MCF 10A (cell line): ENCODE measurements at regions not wholly inside any gene's neighbourhood (a gene's known extent, or its start where the extent isn't known, plus 50 kb on each side); places are given as distances from the start of the nearest gene placed in this dataset.
A peak's percentile ranks its signal among the peaks of the same experiment; 100 is the strongest.

Experiments
- BruUV-seq: library from RNA; stranded (reverse); fragments of 400-500 nt; replicated peaks from 2 replicates; lab custom pipeline; 2021; lab: Mats Ljungman, UMichigan
- CTCF ChIA-PET: fragments of 300-600 bp; sonication (Branson Sonifier 250); formaldehyde crosslinking; extraction: SDS; loops from one replicate; lab custom pipeline; 2021; ENCODE audit warnings: antibody characterized with exemption, inconsistent platforms; lab: Yijun Ruan, JAX
- POLR2A ChIA-PET: fragments of 300-600, 350-650 bp; sonication (Branson Sonifier 250); formaldehyde crosslinking; extraction: SDS; loops from one replicate; lab custom pipeline; 2020; ENCODE audit warnings: antibody characterized with exemption, inconsistent platforms; lab: Yijun Ruan, JAX
- DNase-seq: peaks from one replicate; pipeline ENCODE4 v3.0.0-alpha.2; 2018; ENCODE audit not compliant: unreplicated experiment
- H3K27ac Mint-ChIP-seq: one replicate; pipeline ENCODE4 v1.8.0; 2022; ENCODE audit warnings: mild to moderate bottlenecking, low read depth, mixed read lengths; ENCODE audit not compliant: unreplicated experiment
- H3K27me3 Mint-ChIP-seq: one replicate; pipeline ENCODE4 v1.8.0; 2022; ENCODE audit warnings: mixed read lengths; ENCODE audit not compliant: insufficient read depth, unreplicated experiment
- H3K36me3 Mint-ChIP-seq: one replicate; pipeline ENCODE4 v1.8.0; 2022; ENCODE audit warnings: mild to moderate bottlenecking, moderate library complexity, mixed read lengths; ENCODE audit not compliant: insufficient read depth, unreplicated experiment
- H3K4me1 Mint-ChIP-seq: one replicate; pipeline ENCODE4 v1.8.0; 2022; ENCODE audit warnings: mixed read lengths; ENCODE audit not compliant: insufficient read depth, unreplicated experiment
- H3K4me3 Mint-ChIP-seq: one replicate; pipeline ENCODE4 v1.8.0; 2022; ENCODE audit warnings: mild to moderate bottlenecking, moderate library complexity, mixed read lengths; ENCODE audit not compliant: unreplicated experiment
- H3K9me3 Mint-ChIP-seq: one replicate; pipeline ENCODE4 v1.8.0; 2022; ENCODE audit warnings: mixed read lengths; ENCODE audit not compliant: unreplicated experiment
- intact Hi-C: fragments of 100-400 bp; cut with micrococcal nuclease; formaldehyde crosslinking; loops from 2 replicates; pipeline ENCODE4 v1.14.1; 2022
- TF ChIP-seq, protein P1 (sequence below): fragments of 200-600 bp; IDR thresholded peaks from one replicate; pipeline ENCODE4 v1.8.0; 2022; ENCODE audit warnings: antibody characterized with exemption, mild to moderate bottlenecking; ENCODE audit not compliant: unreplicated experiment

DNA sequence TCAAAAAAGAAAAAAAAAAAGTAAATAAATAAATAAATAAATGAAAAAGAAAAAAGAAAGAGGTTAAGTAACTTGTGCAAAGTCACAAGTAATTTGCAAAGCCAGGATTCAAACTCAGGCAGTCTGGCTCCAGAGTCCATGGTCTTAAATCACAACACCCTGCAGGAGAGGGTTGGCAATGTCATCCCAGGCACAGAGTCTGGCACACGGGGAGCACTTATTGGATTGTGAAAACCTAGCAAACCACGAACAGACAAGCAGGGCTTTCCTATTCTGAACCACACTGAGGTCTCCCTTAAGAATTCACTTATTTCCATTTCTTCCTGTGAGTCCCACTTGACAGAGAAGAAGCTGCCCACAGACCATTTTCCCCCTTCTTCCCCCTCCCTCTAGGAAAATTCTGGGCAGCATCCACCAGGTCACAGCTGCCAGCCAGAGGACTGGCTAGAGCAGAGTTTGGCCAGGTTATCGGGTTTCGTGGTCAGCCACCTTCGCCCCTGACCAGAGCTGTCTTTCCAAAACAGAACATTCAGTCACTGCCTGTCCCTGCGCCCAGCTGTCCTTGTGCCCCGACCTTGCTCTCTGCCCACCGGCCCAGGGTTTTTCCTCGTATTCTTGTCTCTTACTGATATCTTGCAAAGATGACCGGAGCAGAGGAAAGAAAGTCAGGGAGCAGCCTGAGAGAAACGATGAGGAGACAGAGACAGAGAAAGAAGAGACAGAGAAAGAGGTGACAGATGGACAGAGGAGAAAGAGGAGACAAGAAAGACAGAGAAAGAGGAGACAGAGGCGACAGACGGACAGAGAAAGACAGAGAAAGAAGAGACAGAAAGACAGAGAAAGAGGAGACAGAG lies 106.4 kb upstream of the PTPN1 start:
- DNase-seq, result no peak
- ChIA-PET CTCF (interaction anchor here (0.6 to 0.7 kb wide), 4 partner anchors 26 to 185 kb away, joined by 3 read pairs; no protein-coding TSS in a partner anchor), POLR2A (interaction anchor here (0.9 to 1.0 kb wide), 2 partner anchors 12 to 142 kb away, joined by 3 read pairs; no protein-coding TSS in a partner anchor)
- Mint-ChIP-seq H3K9me3 (no peaks in the 10 kb centered on the region), H3K27ac (peak overlapping the region; percentile 10), H3K4me3 (no peak overlapping the region), H3K36me3 (no peaks in the 10 kb centered on the region), H3K4me1 (peaks cover 20% of the 10 kb centered on the region), H3K27me3 (no peaks in the 10 kb centered on the region)
- no TSS peak for BruUV-seq
- intact Hi-C loops, result loop anchor here (5.0 kb wide), 1 partner anchor 59 kb away; no protein-coding TSS in a partner anchor
- TF ChIP-seq, protein P1, sequence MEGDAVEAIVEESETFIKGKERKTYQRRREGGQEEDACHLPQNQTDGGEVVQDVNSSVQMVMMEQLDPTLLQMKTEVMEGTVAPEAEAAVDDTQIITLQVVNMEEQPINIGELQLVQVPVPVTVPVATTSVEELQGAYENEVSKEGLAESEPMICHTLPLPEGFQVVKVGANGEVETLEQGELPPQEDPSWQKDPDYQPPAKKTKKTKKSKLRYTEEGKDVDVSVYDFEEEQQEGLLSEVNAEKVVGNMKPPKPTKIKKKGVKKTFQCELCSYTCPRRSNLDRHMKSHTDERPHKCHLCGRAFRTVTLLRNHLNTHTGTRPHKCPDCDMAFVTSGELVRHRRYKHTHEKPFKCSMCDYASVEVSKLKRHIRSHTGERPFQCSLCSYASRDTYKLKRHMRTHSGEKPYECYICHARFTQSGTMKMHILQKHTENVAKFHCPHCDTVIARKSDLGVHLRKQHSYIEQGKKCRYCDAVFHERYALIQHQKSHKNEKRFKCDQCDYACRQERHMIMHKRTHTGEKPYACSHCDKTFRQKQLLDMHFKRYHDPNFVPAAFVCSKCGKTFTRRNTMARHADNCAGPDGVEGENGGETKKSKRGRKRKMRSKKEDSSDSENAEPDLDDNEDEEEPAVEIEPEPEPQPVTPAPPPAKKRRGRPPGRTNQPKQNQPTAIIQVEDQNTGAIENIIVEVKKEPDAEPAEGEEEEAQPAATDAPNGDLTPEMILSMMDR, result no peak

DNA sequence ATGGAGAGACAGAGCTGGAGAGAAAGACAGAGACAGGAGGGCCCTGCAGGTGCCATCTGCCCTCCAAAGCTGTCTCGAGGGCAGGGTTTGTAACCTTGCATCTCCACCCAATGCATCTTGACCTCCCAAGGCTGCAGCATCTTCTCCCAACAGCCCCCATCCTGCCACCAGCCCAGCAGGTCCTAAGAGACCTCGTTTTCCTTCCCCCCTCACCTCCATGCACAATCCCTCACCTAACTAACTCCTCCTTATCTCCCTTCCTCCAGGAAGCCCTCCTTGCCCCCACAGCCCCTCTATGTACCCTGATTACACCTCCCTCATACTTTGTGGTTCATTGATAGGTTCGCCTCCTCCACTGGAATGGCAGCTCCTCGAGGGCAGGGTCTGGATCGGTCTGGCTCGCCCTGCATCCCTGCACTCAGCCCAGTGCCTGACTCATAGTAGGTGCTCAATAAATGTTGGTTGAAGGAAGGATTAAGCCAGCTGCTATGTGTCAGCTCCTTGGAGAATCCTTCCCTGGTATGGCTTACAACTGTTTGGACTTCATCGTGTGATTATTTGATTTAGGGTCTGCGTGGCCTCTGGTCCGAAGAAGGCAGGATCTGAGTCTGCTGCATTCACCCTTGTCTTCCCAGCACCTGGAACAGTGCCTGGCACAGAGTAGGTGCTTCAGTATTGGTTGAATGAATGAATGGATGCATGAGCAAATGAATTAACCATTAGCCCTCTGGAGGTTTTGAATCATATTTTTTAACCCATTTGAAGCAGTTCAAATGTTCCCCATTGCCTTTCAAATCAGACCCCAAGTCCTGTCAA lies 105.6 kb upstream of the PTPN1 start:
- no peak for DNase-seq
- ChIA-PET CTCF (interaction anchor here (0.6 to 0.7 kb wide), 3 partner anchors 31 to 184 kb away, joined by 3 read pairs; no protein-coding TSS in a partner anchor), POLR2A (interaction anchor here (1.0 to 1.8 kb wide), 2 partner anchors 13 to 79 kb away, joined by 3 to 4 read pairs; no protein-coding TSS in a partner anchor)
- H3K36me3 Mint-ChIP-seq, result no peaks in the 10 kb centered on the region
- no peaks in the 10 kb centered on the region for H3K27me3 Mint-ChIP-seq
- TF ChIP-seq, protein P1, result no peak
- BruUV-seq, result no TSS peak
- no peaks in the 10 kb centered on the region for H3K9me3 Mint-ChIP-seq
- H3K4me1 Mint-ChIP-seq, result peaks cover 19% of the 10 kb centered on the region
- no peak overlapping the region for H3K4me3 Mint-ChIP-seq
- H3K27ac Mint-ChIP-seq, result no peak overlapping the region
- intact Hi-C loops, result loop anchor here (5.0 kb wide), 1 partner anchor 58 kb away; no protein-coding TSS in a partner anchor

DNA sequence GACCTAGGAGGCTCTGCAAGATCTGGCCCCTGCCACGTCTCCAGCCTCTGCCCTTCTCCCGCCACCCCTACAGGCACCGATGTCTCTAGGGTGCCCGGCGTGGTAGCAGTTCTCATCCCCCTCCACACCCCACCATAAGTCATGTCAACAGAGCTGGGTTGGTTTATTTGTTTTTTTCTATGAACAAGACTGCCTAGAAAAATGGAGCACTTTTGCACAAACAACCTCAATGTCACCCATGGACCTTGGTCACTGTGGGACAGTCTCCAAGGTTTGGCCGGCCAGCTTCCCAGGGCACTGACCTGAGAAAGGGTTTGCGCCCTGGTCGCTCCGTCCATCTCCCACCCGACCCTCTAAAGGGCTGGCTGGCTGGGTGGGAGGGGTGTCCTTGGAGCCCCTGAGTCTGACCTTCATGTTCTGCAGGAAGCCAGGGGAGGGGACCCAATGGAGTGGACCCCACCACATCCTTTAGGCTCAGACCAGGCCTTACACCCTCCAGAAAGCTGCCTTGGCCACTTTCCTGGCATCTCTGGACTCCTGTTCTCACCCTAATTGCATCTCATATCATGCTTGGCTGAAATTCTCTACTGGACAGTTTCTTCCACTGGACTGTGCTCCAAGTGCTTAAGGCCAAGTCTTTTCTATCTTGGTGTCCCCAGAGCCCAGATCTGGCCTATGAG lies 104.8 kb upstream of the PTPN1 start:
- H3K4me1 Mint-ChIP-seq, result peaks cover 11% of the 10 kb centered on the region
- no peaks in the 10 kb centered on the region for H3K9me3 Mint-ChIP-seq
- no peaks in the 10 kb centered on the region for H3K27me3 Mint-ChIP-seq
- no TSS peak for BruUV-seq
- no peaks in the 10 kb centered on the region for H3K36me3 Mint-ChIP-seq
- H3K4me3 Mint-ChIP-seq, result no peak overlapping the region
- TF ChIP-seq, protein P1, result no peak
- intact Hi-C loops, result no loop called here
- no peak overlapping the region for H3K27ac Mint-ChIP-seq
- DNase-seq, result no peak
- ChIA-PET POLR2A (interaction anchor here (1.8 kb wide), 1 partner anchor 78 kb away, joined by 4 read pairs; no protein-coding TSS in a partner anchor), CTCF (interaction anchor here (1.3 kb wide), 1 partner anchor 58 kb away, joined by 4 read pairs; no protein-coding TSS in a partner anchor)
